IMR-90 (cell line): ENCODE measurements at regions not wholly inside any gene's neighbourhood (a gene's known extent, or its start where the extent isn't known, plus 50 kb on each side); places are given as distances from the start of the nearest gene placed in this dataset.

Source experiments
- ATAC-seq: fragments of 200-7000 bp; cut with Tn5 transposase; 2 replicates; pipeline ENCODE4 v1.9.1; 2020; ENCODE audit warnings: low read depth, mild to moderate bottlenecking, moderate library complexity
- BruUV-seq: library from RNA; stranded (reverse); fragments of 400-500 nt; replicated peaks from 2 replicates; lab custom pipeline; 2021; lab: Mats Ljungman, UMichigan
- CTCF ChIA-PET: fragments of 300-600 bp; formaldehyde crosslinking; extraction: SDS; loops from one replicate; lab custom pipeline; 2021; ENCODE audit warnings: antibody characterized with exemption; lab: Yijun Ruan, JAX
- POLR2A ChIA-PET: fragments of 300-600 bp; sonication (Branson Sonifier 250); formaldehyde crosslinking; loops from one replicate; lab custom pipeline; 2022; ENCODE audit warnings: antibody characterized with exemption; ENCODE audit not compliant: unreplicated experiment; lab: Charles Lee
- DNase-seq: peaks from one replicate; pipeline ENCODE4 v3.0.0; 2013
- H2AFZ ChIP-seq: replicated peaks from 2 replicates; pipeline ENCODE3; 2013; ENCODE audit warnings: low read length, mild to moderate bottlenecking; ENCODE audit not compliant: poor library complexity
- H2AK5ac ChIP-seq: 2 replicates; pipeline ENCODE4 v1.6.1; 2013; ENCODE audit warnings: low read depth, low read length, inconsistent platforms
- H2AK9ac ChIP-seq: replicated peaks from 2 replicates; pipeline ENCODE3; 2013; ENCODE audit warnings: mild to moderate bottlenecking, low read depth, low read length, moderate library complexity; ENCODE audit not compliant: poor library complexity
- H2BK120ac ChIP-seq: 2 replicates; pipeline ENCODE4 v1.6.1; 2013; ENCODE audit warnings: low read depth, low read length, inconsistent platforms
- H2BK15ac ChIP-seq: 3 replicates; pipeline ENCODE4 v1.6.1; 2013; ENCODE audit warnings: low read depth, low read length, inconsistent platforms
- H2BK20ac ChIP-seq: 2 replicates; pipeline ENCODE4 v1.6.1; 2013; ENCODE audit warnings: low read depth, mild to moderate bottlenecking, inconsistent platforms, low read length, moderate library complexity
- H2BK5ac ChIP-seq: 2 replicates; pipeline ENCODE4 v1.6.1; 2013; ENCODE audit warnings: mild to moderate bottlenecking, low read depth, low read length, inconsistent platforms; ENCODE audit not compliant: poor library complexity, severe bottlenecking
- H3K14ac ChIP-seq: replicated peaks from 2 replicates; pipeline ENCODE4 v1.6.1; 2013; ENCODE audit warnings: low read depth, low read length, inconsistent platforms
- H3K18ac ChIP-seq: 2 replicates; pipeline ENCODE4 v1.6.1; 2013; ENCODE audit warnings: low read depth, low read length, control low read depth
- H3K23ac ChIP-seq: 2 replicates; pipeline ENCODE4 v1.6.1; 2013; ENCODE audit warnings: low read depth, low read length, inconsistent platforms
- H3K27ac ChIP-seq: 2 replicates; pipeline ENCODE4 v1.5.1; 2013; ENCODE audit warnings: mild to moderate bottlenecking, control low read depth, low read length; ENCODE audit not compliant: insufficient read depth
- H3K27me3 ChIP-seq: 2 replicates; pipeline ENCODE4 v1.6.1; 2013; ENCODE audit warnings: low read length; ENCODE audit not compliant: control insufficient read depth, insufficient read depth
- H3K36me3 ChIP-seq: 2 replicates; pipeline ENCODE4 v1.6.1; 2013; ENCODE audit warnings: low read length, mixed read lengths; ENCODE audit not compliant: control insufficient read depth, insufficient read depth
- H3K4ac ChIP-seq: 2 replicates; pipeline ENCODE4 v1.6.1; 2013; ENCODE audit warnings: low read depth, low read length, inconsistent platforms
- H3K4me1 ChIP-seq: 2 replicates; pipeline ENCODE4 v1.6.1; 2013; ENCODE audit warnings: low read length, mixed read lengths; ENCODE audit not compliant: control insufficient read depth, insufficient read depth
- H3K4me2 ChIP-seq: 2 replicates; pipeline ENCODE4 v1.6.1; 2013; ENCODE audit warnings: low read depth, mild to moderate bottlenecking, control low read depth, low read length, moderate library complexity
- H3K4me3 ChIP-seq: 2 replicates; pipeline ENCODE4 v1.5.1; 2013; ENCODE audit warnings: low read depth, mild to moderate bottlenecking, control low read depth, low read length, moderate library complexity; ENCODE audit not compliant: insufficient read depth
- H3K56ac ChIP-seq: 2 replicates; pipeline ENCODE4 v1.6.1; 2013; ENCODE audit warnings: low read length, inconsistent platforms; ENCODE audit not compliant: insufficient read depth; ENCODE audit errors: extremely low read depth
- H3K79me1 ChIP-seq, 2 experiments: 2 replicates each; pipeline ENCODE4 v1.6.1; 2013; ENCODE audit warnings: low read length in 2 of 2, inconsistent platforms in 1 of 2, low read depth in 1 of 2
- H3K9ac ChIP-seq: 2 replicates; pipeline ENCODE4 v1.6.1; 2013; ENCODE audit warnings: low read depth, low read length, control low read depth
- H3K9me1 ChIP-seq: 2 replicates; pipeline ENCODE4 v1.6.1; 2013; ENCODE audit warnings: low read length, inconsistent platforms; ENCODE audit not compliant: insufficient read depth
- H3K9me3 ChIP-seq: 2 replicates; pipeline ENCODE4 v1.6.1; 2013; ENCODE audit warnings: low read length; ENCODE audit not compliant: control insufficient read depth, insufficient read depth
- H4K20me1 ChIP-seq: 2 replicates; pipeline ENCODE4 v1.6.1; 2013; ENCODE audit warnings: low read length, inconsistent platforms; ENCODE audit not compliant: insufficient read depth
- H4K5ac ChIP-seq: 2 replicates; pipeline ENCODE4 v1.6.1; 2013; ENCODE audit warnings: mild to moderate bottlenecking, low read depth, low read length, control low read depth
- H4K8ac ChIP-seq, 2 experiments: 2 replicates each; pipeline ENCODE4 v1.6.1; 2013; ENCODE audit warnings: low read depth in 2 of 2, low read length in 2 of 2, control low read depth in 1 of 2, inconsistent platforms in 1 of 2
- H4K91ac ChIP-seq: 2 replicates; pipeline ENCODE4 v1.6.1; 2013; ENCODE audit warnings: low read depth, low read length, inconsistent platforms; ENCODE audit not compliant: insufficient read depth
- CEBPB ChIP-seq: IDR thresholded peaks from 2 replicates; pipeline ENCODE4 v1.6.1; 2012; ENCODE audit warnings: low read depth, low read length, improper control_type of control experiment
- CHD1 ChIP-seq: IDR thresholded peaks from 2 replicates; pipeline ENCODE4 v1.6.1; 2012; ENCODE audit warnings: low read depth, low read length, improper control_type of control experiment
- MAZ ChIP-seq: IDR thresholded peaks from 2 replicates; pipeline ENCODE4 v1.6.1; 2012; ENCODE audit warnings: low read depth, mild to moderate bottlenecking, low read length, improper control_type of control experiment, moderate library complexity, borderline replicate concordance
- POLR2A ChIP-seq: IDR thresholded peaks from 2 replicates; pipeline ENCODE4 v1.6.1; 2012; ENCODE audit warnings: mild to moderate bottlenecking, low read depth, low read length
- RAD21 ChIP-seq: IDR thresholded peaks from 2 replicates; pipeline ENCODE4 v1.6.1; 2012; ENCODE audit warnings: low read length, improper control_type of control experiment
- RCOR1 ChIP-seq: IDR thresholded peaks from 2 replicates; pipeline ENCODE4 v1.6.1; 2012; ENCODE audit warnings: mild to moderate bottlenecking, low read length, improper control_type of control experiment; ENCODE audit not compliant: insufficient replicate concordance
- RFX5 ChIP-seq: IDR thresholded peaks from 2 replicates; pipeline ENCODE4 v1.8.0; 2012; ENCODE audit warnings: low read depth, mild to moderate bottlenecking, low read length, moderate library complexity
- SMC3 ChIP-seq: fragments of 150-350 bp; IDR thresholded peaks from 2 replicates; pipeline ENCODE4 v1.6.1; 2016; ENCODE audit warnings: low read depth, mild to moderate bottlenecking, antibody characterized with exemption, low read length, moderate library complexity
- USF2 ChIP-seq: fragments of 150-350 bp; IDR thresholded peaks from 2 replicates; pipeline ENCODE4 v1.6.1; 2017; ENCODE audit warnings: mild to moderate bottlenecking, antibody characterized with exemption, low read length, low read depth
- WGBS, 2 experiments: methylation state at CpG; one replicate each; pipeline versions ENCODE4 v1.1.5 to v1.1.7; 2013; ENCODE audit warnings: missing lambda C conversion rate in 2 of 2; ENCODE audit not compliant: insufficient read length in 1 of 2; ENCODE audit errors: extremely low coverage in 2 of 2; 5-methylcytosine and 5-hydroxymethylcytosine counted together
- dilution Hi-C: fragments of 300-500 bp; cut with HindIII; formaldehyde crosslinking; loops from one replicate; pipeline ENCODE4 v1.14.3; 2018; ENCODE audit warnings: low sequenced_read_pairs; ENCODE audit not compliant: unreplicated experiment
- in situ Hi-C: fragments of 300-500 bp; cut with MboI; formaldehyde crosslinking; loops from 3 replicates; pipeline ENCODE4 v1.14.3; 2019; ENCODE audit warnings: low sequenced_read_pairs, inconsistent platforms, mixed read lengths
- intact Hi-C: fragments of 100-400 bp; cut with micrococcal nuclease; formaldehyde crosslinking; loops from 2 replicates; pipeline ENCODE4 v1.10.0; 2022

- Histone ChIP-seq H3K14ac (no peak overlapping the region), H3K27me3 (no peaks in the 10 kb centered on the region), H3K4me3 (no peak overlapping the region), H2BK120ac (no peak overlapping the region), H3K18ac (no peak overlapping the region), H2BK5ac (no peak overlapping the region), H3K36me3 (no peaks in the 10 kb centered on the region), H2AK5ac (no peak overlapping the region), H2AFZ (no peak overlapping the region), H3K79me1 (no peaks in the 10 kb centered on the region), H3K4ac (no peak overlapping the region), H2BK20ac (no peak overlapping the region), H2BK15ac (no peak overlapping the region), H4K20me1 (no peaks in the 10 kb centered on the region), H2AK9ac (no peak overlapping the region), H3K9me1 (no peaks in the 10 kb centered on the region), H3K23ac (no peak overlapping the region), H3K56ac (no peak overlapping the region), H4K5ac (no peak overlapping the region), H3K4me2 (no peak overlapping the region), H4K8ac (no peak overlapping the region), H3K9ac (no peak overlapping the region), H3K27ac (no peak overlapping the region), H3K4me1 (no peaks in the 10 kb centered on the region), H4K91ac (no peak overlapping the region), H3K9me3 (no peaks in the 10 kb centered on the region)
- BruUV-seq, result no TSS peak
- ChIA-PET POLR2A (no interaction called here), CTCF (no interaction called here)
- intact Hi-C loops, result no loop called here
- TF ChIP-seq MAZ, result no peak
- no peak for TF ChIP-seq POLR2A
- no peak for TF ChIP-seq SMC3
- TF ChIP-seq RAD21, result no peak
- TF ChIP-seq CEBPB, result no peak
- TF ChIP-seq CHD1, result no peak
- TF ChIP-seq RFX5, result no peak
- TF ChIP-seq RCOR1, result no peak
- TF ChIP-seq USF2, result no peak
- DNase-seq, result no peak
- dilution Hi-C loops, result no loop called here
- WGBS, 2 experiments, result no CpG with 5 or more reads among the region's 2 CpGs
- no peak for ATAC-seq
- in situ Hi-C loops, result no loop called here
Observed at GRCh38 chr13:79190932-79191331, 215.1 kb downstream of the RBM26 start.
